HG03342 (cell line): ENCODE measurements at regions not wholly inside any gene's neighbourhood (a gene's known extent, or its start where the extent isn't known, plus 50 kb on each side); places are given as distances from the start of the nearest gene placed in this dataset.

Experiments
- ATAC-seq: cut with Tn5 transposase; IDR thresholded peaks from one replicate; pipeline ENCODE4 v1.9.1; 2021; ENCODE audit warnings: mild to moderate bottlenecking, moderate library complexity; ENCODE audit not compliant: unreplicated experiment

GRCh38 chr10:2982146-2982545 lies 85.2 kb upstream of the PFKP start:
- no peak for ATAC-seq

GRCh38 chr10:2981361-2981801 lies 86.0 kb upstream of the PFKP start:
- ATAC-seq: no peak

DNA sequence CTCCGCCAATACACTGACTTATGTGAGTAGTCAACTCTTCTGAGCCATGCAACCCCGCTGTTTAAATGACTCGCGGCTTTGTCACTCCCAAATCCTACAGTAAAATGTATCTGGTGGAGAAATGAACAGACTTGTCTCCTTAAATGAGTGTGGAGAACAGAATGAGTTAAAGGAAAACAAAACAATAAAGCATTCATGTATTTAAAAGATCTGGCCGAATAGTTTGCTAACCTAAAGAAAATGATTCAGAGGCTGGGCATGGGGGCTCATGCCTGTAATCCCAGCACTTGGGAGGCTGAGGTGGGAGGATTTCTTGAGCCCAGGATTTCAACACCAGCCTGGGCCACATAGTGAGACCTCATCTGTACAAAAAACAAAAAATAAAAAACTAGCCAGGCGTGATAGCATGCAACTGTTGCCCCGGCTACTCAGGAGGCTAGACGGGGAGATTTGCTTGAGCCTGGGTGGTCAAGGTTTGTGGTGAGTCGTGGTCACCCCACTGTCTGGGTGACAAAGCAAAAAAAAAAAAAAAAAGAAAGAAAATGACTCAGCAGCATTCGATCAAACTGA lies 86.5 kb upstream of the PFKP start:
- no peak for ATAC-seq

- ATAC-seq: no peak
Measured at GRCh38 chr10:2980116-2980515, 87.2 kb upstream of the PFKP start.

- ATAC-seq: no peak
Measured at GRCh38 chr10:2979306-2979705, 88.0 kb upstream of the PFKP start.

DNA sequence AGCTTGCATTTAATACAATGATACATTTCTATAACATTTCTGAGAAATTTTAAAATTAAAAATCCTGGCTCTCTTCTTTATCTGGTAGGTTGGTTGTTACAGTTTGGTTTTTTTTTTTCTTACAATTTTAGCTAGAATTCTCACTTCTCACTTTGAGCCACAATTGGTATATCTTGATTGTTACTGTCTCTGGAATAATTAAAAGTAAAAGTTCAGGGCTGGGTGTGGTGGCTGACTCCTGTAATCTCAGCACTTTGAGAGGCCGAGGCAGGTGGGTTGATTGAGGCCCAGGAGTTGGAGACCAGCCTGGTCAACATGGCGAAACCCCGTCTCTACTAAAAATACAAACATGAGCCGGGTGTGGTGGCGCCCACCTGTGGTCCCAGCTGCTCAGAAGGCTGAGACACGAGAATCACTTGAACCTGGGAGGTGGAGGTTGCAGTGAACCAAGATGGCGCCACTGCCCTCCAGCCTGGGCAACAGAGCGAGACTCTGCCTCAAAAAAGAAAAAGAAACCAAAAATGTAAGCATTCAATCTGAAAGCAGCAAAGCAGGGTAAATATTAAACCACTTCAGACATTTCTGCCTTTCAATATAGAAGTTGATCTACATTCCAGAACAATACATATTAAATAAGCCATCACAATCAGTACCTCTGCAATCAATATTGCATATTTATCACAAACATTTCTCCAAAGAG lies 88.6 kb upstream of the PFKP start:
- peak; percentile 53 for ATAC-seq

DNA sequence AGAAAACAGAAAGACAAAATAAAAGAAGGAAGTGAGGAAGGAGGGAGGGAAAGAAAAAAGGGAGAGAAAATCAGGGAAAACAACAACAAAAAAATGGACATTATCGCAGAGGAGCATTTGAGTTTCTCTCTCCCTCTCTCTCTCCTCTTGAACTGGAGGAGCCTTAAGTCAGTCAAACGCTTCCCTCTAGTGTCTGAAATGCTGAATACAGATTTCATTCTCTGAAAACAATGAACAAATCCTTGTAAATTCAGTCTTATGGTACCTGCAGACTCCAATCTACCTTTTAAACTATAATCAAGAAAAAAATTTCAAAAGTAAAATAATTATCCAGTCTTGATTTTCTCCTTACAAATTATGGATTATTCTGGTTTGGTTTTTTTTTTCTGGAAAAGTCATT lies 89.2 kb upstream of the PFKP start:
- ATAC-seq: peak; percentile 40

GRCh38 chr10:2974503-2975207 lies 92.7 kb upstream of the PFKP start:
- no peak for ATAC-seq

GRCh38 chr10:2974083-2974482 lies 93.3 kb upstream of the PFKP start:
- ATAC-seq: no peak

- no peak for ATAC-seq
Measured at GRCh38 chr10:2972810-2973209, 94.5 kb upstream of the PFKP start.

- ATAC-seq: no peak
Measured at GRCh38 chr10:2972216-2972615, 95.1 kb upstream of the PFKP start.

GRCh38 chr10:2970190-2970823 lies 97.0 kb upstream of the PFKP start:
- no peak for ATAC-seq

- ATAC-seq: no peak
Measured at GRCh38 chr10:2968401-2969058, 98.8 kb upstream of the PFKP start.

GRCh38 chr10:2966134-2966533 lies 101.2 kb upstream of the PFKP start:
- no peak for ATAC-seq

DNA sequence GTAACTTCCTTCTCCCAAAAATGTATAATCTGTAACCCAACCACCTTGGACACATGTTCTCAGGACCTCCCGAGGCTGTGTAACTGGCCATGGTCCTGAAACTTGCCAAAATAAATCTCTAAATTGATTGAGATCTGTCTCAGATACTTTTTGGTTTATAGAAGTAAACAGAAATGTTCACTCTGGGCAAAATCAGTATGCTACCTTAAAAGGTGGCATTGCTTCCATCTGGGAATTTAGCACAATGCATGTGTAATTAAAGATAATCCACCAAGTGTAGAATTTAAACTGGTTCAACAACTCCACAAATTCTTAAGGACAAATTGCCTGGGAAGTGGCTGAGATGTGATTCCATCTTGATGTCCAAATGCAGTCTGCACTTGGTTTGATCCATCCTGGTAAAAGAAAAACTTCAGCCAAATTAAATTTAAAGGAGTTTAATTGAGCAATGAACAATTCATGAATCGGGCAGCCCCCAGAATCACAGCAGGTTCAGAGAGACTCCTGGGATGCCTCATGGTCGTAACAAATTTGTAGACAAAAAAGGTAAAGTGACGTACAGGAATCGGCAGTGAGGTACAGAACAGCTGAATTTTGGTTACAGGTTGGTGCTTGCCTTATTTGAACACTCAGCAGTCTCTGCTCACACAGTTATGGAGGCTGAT lies 102.6 kb upstream of the PFKP start:
- ATAC-seq: no peak

GRCh38 chr10:2963889-2964631 lies 103.3 kb upstream of the PFKP start:
- no peak for ATAC-seq

- ATAC-seq: no peak
Measured at GRCh38 chr10:2962194-2962593, 105.2 kb upstream of the PFKP start.

DNA sequence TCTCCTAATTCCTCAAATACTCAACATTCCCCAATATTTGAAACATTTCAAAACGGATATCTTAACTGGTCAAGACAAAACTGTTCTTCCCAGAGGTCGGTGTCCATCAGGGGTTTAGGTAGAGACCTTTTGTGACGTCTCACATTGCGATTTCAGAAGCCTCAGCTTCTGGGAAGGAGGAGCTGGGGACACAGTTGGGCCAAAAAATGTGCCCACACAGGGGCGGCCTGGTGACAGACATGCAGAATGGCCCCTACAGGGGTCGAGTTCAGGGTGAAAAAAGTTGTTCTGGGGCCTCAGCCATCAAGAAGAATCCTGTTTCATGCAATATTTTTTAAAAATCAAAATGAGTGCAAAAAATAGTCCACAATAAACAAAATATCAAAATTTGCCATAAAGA lies 108.7 kb upstream of the PFKP start:
- ATAC-seq: no peak

DNA sequence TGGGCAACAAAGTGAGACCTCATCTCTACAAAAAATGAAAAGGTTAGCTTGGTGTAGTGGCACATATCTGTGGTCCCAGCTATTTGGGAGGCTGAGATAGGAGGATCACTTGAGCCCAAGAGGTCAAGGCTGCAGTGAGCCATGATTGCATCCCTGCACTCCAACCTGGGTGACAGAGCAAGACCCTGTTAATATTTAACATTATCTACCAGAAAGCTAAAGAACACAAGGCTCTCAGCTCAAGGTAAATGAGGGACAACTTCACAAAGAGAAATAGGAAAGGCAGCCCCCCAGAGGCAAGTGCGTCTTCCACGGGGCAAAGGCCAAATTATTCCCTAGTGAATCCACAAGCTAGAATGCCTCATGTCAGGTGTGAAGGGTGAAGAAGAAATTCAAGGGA lies 109.6 kb upstream of the PFKP start:
- no peak for ATAC-seq

- ATAC-seq: no peak
Measured at GRCh38 chr10:2955064-2955463, 112.3 kb upstream of the PFKP start.
